CD8-positive, alpha-beta memory T cell (primary cell): ENCODE measurements at regions not wholly inside any gene's neighbourhood (a gene's known extent, or its start where the extent isn't known, plus 50 kb on each side); places are given as distances from the start of the nearest gene placed in this dataset.

Experiments
- CTCF ChIA-PET: fragments of 350-600 bp; sonication (Branson Sonifier 250); formaldehyde crosslinking; loops from one replicate; lab custom pipeline; 2021; ENCODE audit warnings: antibody characterized with exemption; lab: Charles Lee
- POLR2A ChIA-PET: fragments of 350-600 bp; sonication (Branson Sonifier 250); formaldehyde crosslinking; loops from one replicate; lab custom pipeline; 2021; ENCODE audit warnings: antibody characterized with exemption; lab: Charles Lee
- DNase-seq, 5 donors: peaks; one replicate each; pipeline versions ENCODE4 v3.0.0 to v3.0.0-alpha.2; 2020 to 2022; ENCODE audit warnings: mixed read lengths in 1 of 5
- H3K27ac ChIP-seq: one replicate; pipeline ENCODE4 v1.7.0; 2013; ENCODE audit warnings: low read depth, mild to moderate bottlenecking, low read length, moderate library complexity
- H3K27me3 ChIP-seq: 2 replicates; pipeline ENCODE4 v1.7.0; 2013; ENCODE audit warnings: low read length, mild to moderate bottlenecking; ENCODE audit not compliant: insufficient read depth, poor library complexity, severe bottlenecking
- H3K36me3 ChIP-seq: 2 replicates; pipeline ENCODE4 v1.7.0; 2013; ENCODE audit warnings: mild to moderate bottlenecking, low read length, moderate library complexity; ENCODE audit not compliant: insufficient read depth
- H3K4me1 ChIP-seq: 2 replicates; pipeline ENCODE4 v1.7.0; 2013; ENCODE audit warnings: mild to moderate bottlenecking, low read length, moderate library complexity; ENCODE audit not compliant: insufficient read depth
- H3K4me3 ChIP-seq: 2 replicates; pipeline ENCODE4 v1.7.0; 2013; ENCODE audit warnings: mild to moderate bottlenecking, low read length
- H3K9me3 ChIP-seq: 2 replicates; pipeline ENCODE4 v1.7.0; 2013; ENCODE audit warnings: mild to moderate bottlenecking, low read length
- H3K27ac Mint-ChIP-seq, 8 donors: one replicate each; pipeline ENCODE4 v1.8.0; 2020 to 2021; ENCODE audit warnings: mixed read lengths in 8 of 8, mild to moderate bottlenecking in 6 of 8, inconsistent platforms in 3 of 8, moderate library complexity in 3 of 8
- H3K27me3 Mint-ChIP-seq, 2 donors: one replicate each; pipeline ENCODE4 v1.8.0; 2020 to 2021; ENCODE audit warnings: mixed read lengths in 2 of 2, mild to moderate bottlenecking in 1 of 2, moderate library complexity in 1 of 2
- H3K36me3 Mint-ChIP-seq, 3 donors: one replicate each; pipeline ENCODE4 v1.8.0; 2020 to 2021; ENCODE audit warnings: mixed read lengths in 3 of 3, inconsistent platforms in 1 of 3, mild to moderate bottlenecking in 1 of 3
- H3K4me1 Mint-ChIP-seq, 3 donors: one replicate each; pipeline ENCODE4 v1.8.0; 2020 to 2021; ENCODE audit warnings: mixed read lengths in 3 of 3, inconsistent platforms in 1 of 3, mild to moderate bottlenecking in 1 of 3
- H3K4me3 Mint-ChIP-seq, 7 donors: one replicate each; pipeline ENCODE4 v1.8.0; 2020 to 2021; ENCODE audit warnings: mixed read lengths in 7 of 7, mild to moderate bottlenecking in 6 of 7, moderate library complexity in 4 of 7, inconsistent platforms in 2 of 7
- H3K9me3 Mint-ChIP-seq, 5 donors: one replicate each; pipeline ENCODE4 v1.8.0; 2020 to 2022; ENCODE audit warnings: mixed read lengths in 5 of 5, mild to moderate bottlenecking in 3 of 5, moderate library complexity in 2 of 5, inconsistent platforms in 1 of 5

- Mint-ChIP-seq H3K36me3 (no peaks in the 10 kb centered on the region), H3K4me3 (no peak overlapping the region), H3K4me1 (no peaks in the 10 kb centered on the region), H3K27me3 (peaks cover 4 to 15% of the 10 kb centered on the region in 2 donors), H3K27ac (no peak overlapping the region), H3K9me3 (no peaks in the 10 kb centered on the region)
- Histone ChIP-seq H3K4me3 (no peak overlapping the region), H3K4me1 (no peaks in the 10 kb centered on the region), H3K36me3 (no peaks in the 10 kb centered on the region), H3K27me3 (no peaks in the 10 kb centered on the region), H3K9me3 (no peaks in the 10 kb centered on the region), H3K27ac (no peak overlapping the region)
- DNase-seq = no peak
- ChIA-PET POLR2A (no interaction called here), CTCF (no interaction called here)
These were observed 204.6 kb downstream of the SP3 start for GRCh38 chr2:173760553-173760952.

GRCh38 chr2:173761603-173762119 is 203.5 kb downstream of the SP3 start:
- H3K4me1 ChIP-seq = no peaks in the 10 kb centered on the region
- H3K9me3 Mint-ChIP-seq = no peaks in the 10 kb centered on the region
- H3K4me3 Mint-ChIP-seq = no peak overlapping the region
- H3K36me3 ChIP-seq = no peaks in the 10 kb centered on the region
- POLR2A ChIA-PET = no interaction called here
- H3K27ac ChIP-seq = no peak overlapping the region
- H3K27ac Mint-ChIP-seq = no peak overlapping the region
- no peak overlapping the region for H3K4me3 ChIP-seq
- H3K27me3 ChIP-seq = no peaks in the 10 kb centered on the region
- H3K36me3 Mint-ChIP-seq = no peaks in the 10 kb centered on the region
- H3K9me3 ChIP-seq = no peaks in the 10 kb centered on the region
- no peaks in the 10 kb centered on the region for H3K4me1 Mint-ChIP-seq
- peaks cover 6 to 15% of the 10 kb centered on the region in 2 donors for H3K27me3 Mint-ChIP-seq
- CTCF ChIA-PET = no interaction called here
- no peak for DNase-seq

GRCh38 chr2:173762221-173762620 is 203.0 kb downstream of the SP3 start:
- ChIA-PET CTCF (no interaction called here), POLR2A (no interaction called here)
- H3K4me3 Mint-ChIP-seq = no peak overlapping the region
- no peaks in the 10 kb centered on the region for H3K36me3 ChIP-seq
- H3K4me3 ChIP-seq = no peak overlapping the region
- H3K27ac Mint-ChIP-seq = no peak overlapping the region
- H3K36me3 Mint-ChIP-seq = no peaks in the 10 kb centered on the region
- H3K27ac ChIP-seq = no peak overlapping the region
- H3K9me3 ChIP-seq = no peaks in the 10 kb centered on the region
- no peaks in the 10 kb centered on the region for H3K27me3 ChIP-seq
- no peaks in the 10 kb centered on the region for H3K9me3 Mint-ChIP-seq
- DNase-seq = no peak
- H3K4me1 ChIP-seq = no peaks in the 10 kb centered on the region
- H3K27me3 Mint-ChIP-seq = peaks cover 6 to 15% of the 10 kb centered on the region in 2 donors
- H3K4me1 Mint-ChIP-seq = no peaks in the 10 kb centered on the region

- Histone ChIP-seq H3K4me3 (no peak overlapping the region), H3K27ac (no peak overlapping the region), H3K4me1 (no peaks in the 10 kb centered on the region), H3K27me3 (no peaks in the 10 kb centered on the region), H3K36me3 (no peaks in the 10 kb centered on the region), H3K9me3 (no peaks in the 10 kb centered on the region)
- no peak overlapping the region for H3K4me3 Mint-ChIP-seq
- ChIA-PET POLR2A (no interaction called here), CTCF (no interaction called here)
- H3K27me3 Mint-ChIP-seq = peaks cover 6 to 9% of the 10 kb centered on the region in 2 donors
- no peaks in the 10 kb centered on the region for H3K36me3 Mint-ChIP-seq
- H3K4me1 Mint-ChIP-seq = no peaks in the 10 kb centered on the region
- DNase-seq = no peak
- H3K27ac Mint-ChIP-seq = no peak overlapping the region
- no peaks in the 10 kb centered on the region for H3K9me3 Mint-ChIP-seq
These were observed 202.3 kb downstream of the SP3 start for GRCh38 chr2:173762864-173763263.

- Mint-ChIP-seq H3K9me3 (no peaks in the 10 kb centered on the region), H3K4me3 (no peak overlapping the region), H3K4me1 (no peaks in the 10 kb centered on the region), H3K27me3 (peaks cover 6 to 8% of the 10 kb centered on the region in 2 donors), H3K27ac (no peak overlapping the region), H3K36me3 (no peaks in the 10 kb centered on the region)
- Histone ChIP-seq H3K27me3 (no peaks in the 10 kb centered on the region), H3K9me3 (no peaks in the 10 kb centered on the region), H3K4me3 (no peak overlapping the region), H3K4me1 (no peaks in the 10 kb centered on the region), H3K27ac (no peak overlapping the region), H3K36me3 (no peaks in the 10 kb centered on the region)
- no peak for DNase-seq
- CTCF ChIA-PET = no interaction called here
- POLR2A ChIA-PET = no interaction called here
These were observed 201.5 kb downstream of the SP3 start for GRCh38 chr2:173763641-173764040.

- Mint-ChIP-seq H3K4me3 (no peak overlapping the region), H3K36me3 (no peaks in the 10 kb centered on the region), H3K27me3 (peaks cover 6 to 8% of the 10 kb centered on the region in 2 donors), H3K4me1 (no peaks in the 10 kb centered on the region), H3K27ac (no peak overlapping the region), H3K9me3 (no peaks in the 10 kb centered on the region)
- Histone ChIP-seq H3K4me3 (no peak overlapping the region), H3K36me3 (no peaks in the 10 kb centered on the region), H3K4me1 (no peaks in the 10 kb centered on the region), H3K27ac (no peak overlapping the region), H3K27me3 (no peaks in the 10 kb centered on the region), H3K9me3 (no peaks in the 10 kb centered on the region)
- ChIA-PET CTCF (no interaction called here), POLR2A (no interaction called here)
- DNase-seq = no peak
These were observed 201.1 kb downstream of the SP3 start for GRCh38 chr2:173764094-173764493.

- Histone ChIP-seq H3K9me3 (no peaks in the 10 kb centered on the region), H3K27me3 (no peaks in the 10 kb centered on the region), H3K27ac (no peak overlapping the region), H3K4me1 (no peaks in the 10 kb centered on the region), H3K4me3 (no peak overlapping the region), H3K36me3 (no peaks in the 10 kb centered on the region)
- peaks cover 4 to 19% of the 10 kb centered on the region in 2 donors for H3K27me3 Mint-ChIP-seq
- H3K4me3 Mint-ChIP-seq = no peak overlapping the region
- ChIA-PET CTCF (no interaction called here), POLR2A (no interaction called here)
- no peaks in the 10 kb centered on the region for H3K9me3 Mint-ChIP-seq
- H3K4me1 Mint-ChIP-seq = no peaks in the 10 kb centered on the region
- no peak overlapping the region for H3K27ac Mint-ChIP-seq
- H3K36me3 Mint-ChIP-seq = no peaks in the 10 kb centered on the region
- no peak for DNase-seq
These were observed 198.5 kb downstream of the SP3 start for GRCh38 chr2:173766537-173767289.

- Mint-ChIP-seq H3K36me3 (no peaks in the 10 kb centered on the region), H3K27ac (no peak overlapping the region), H3K4me1 (no peaks in the 10 kb centered on the region), H3K27me3 (peaks cover 8 to 17% of the 10 kb centered on the region in 2 donors), H3K9me3 (no peaks in the 10 kb centered on the region), H3K4me3 (no peak overlapping the region)
- Histone ChIP-seq H3K4me3 (no peak overlapping the region), H3K27ac (no peak overlapping the region), H3K27me3 (no peaks in the 10 kb centered on the region), H3K4me1 (no peaks in the 10 kb centered on the region), H3K9me3 (no peaks in the 10 kb centered on the region), H3K36me3 (no peaks in the 10 kb centered on the region)
- no peak for DNase-seq
- ChIA-PET CTCF (no interaction called here), POLR2A (no interaction called here)
These were observed 194.1 kb downstream of the SP3 start for GRCh38 chr2:173770947-173771678.
